DOHH2 (cell line): ENCODE measurements at regions not wholly inside any gene's neighbourhood (a gene's known extent, or its start where the extent isn't known, plus 50 kb on each side); places are given as distances from the start of the nearest gene placed in this dataset.

ENCODE experiments used
- H3F3A ChIP-seq: fragments of 200-600 bp; sonication (generic), shearing (Covaris generic); 2 replicates; pipeline ENCODE4 v1.6.0; 2016; ENCODE audit warnings: antibody characterized with exemption, mild to moderate bottlenecking; ENCODE audit not compliant: control insufficient read depth, insufficient read depth
- H3K27ac ChIP-seq: fragments of 200-600 bp; sonication (generic); 2 replicates; pipeline ENCODE4 v1.5.1; 2014; ENCODE audit warnings: low read depth, mild to moderate bottlenecking, low read length, moderate library complexity
- H3K27me3 ChIP-seq: fragments of 200-600 bp; sonication (generic); 2 replicates; pipeline ENCODE4 v1.6.1; 2014; ENCODE audit warnings: mild to moderate bottlenecking, low read length, mixed read lengths; ENCODE audit not compliant: control insufficient read depth
- H3K36me3 ChIP-seq: fragments of 200-600 bp; sonication (generic); 2 replicates; pipeline ENCODE4 v1.6.1; 2014; ENCODE audit warnings: mild to moderate bottlenecking, low read length, moderate library complexity, mixed read lengths; ENCODE audit not compliant: control insufficient read depth
- H3K4me1 ChIP-seq: fragments of 200-600 bp; sonication (generic); 2 replicates; pipeline ENCODE4 v1.6.1; 2014; ENCODE audit warnings: mild to moderate bottlenecking, low read length, mixed read lengths; ENCODE audit not compliant: control insufficient read depth
- H3K4me2 ChIP-seq: fragments of 200-600 bp; sonication (generic); 2 replicates; pipeline ENCODE4 v1.6.0; 2014; ENCODE audit warnings: mild to moderate bottlenecking, low read length, moderate library complexity
- H3K4me3 ChIP-seq: fragments of 200-600 bp; sonication (generic); 2 replicates; pipeline ENCODE4 v1.5.1; 2014; ENCODE audit warnings: mild to moderate bottlenecking, low read length, mixed read lengths
- H3K79me2 ChIP-seq: fragments of 200-600 bp; sonication (generic); 2 replicates; pipeline ENCODE4 v1.6.1; 2014; ENCODE audit warnings: mild to moderate bottlenecking, low read length, mixed read lengths; ENCODE audit not compliant: control insufficient read depth
- H3K9me2 ChIP-seq: fragments of 200-600 bp; sonication (generic); replicated peaks from 2 replicates; pipeline ENCODE4 v1.6.1; 2014; ENCODE audit warnings: mild to moderate bottlenecking, low read length, mixed read lengths; ENCODE audit not compliant: control insufficient read depth
- H3K9me3 ChIP-seq: fragments of 200-600 bp; sonication (generic); 2 replicates; pipeline ENCODE4 v1.6.1; 2014; ENCODE audit warnings: antibody characterized with exemption, low read length, mixed read lengths; ENCODE audit not compliant: control insufficient read depth, insufficient read depth
- H4K20me1 ChIP-seq: fragments of 200-600 bp; sonication (generic); 2 replicates; pipeline ENCODE4 v1.6.0; 2014; ENCODE audit warnings: low read depth, mild to moderate bottlenecking, antibody characterized with exemption, low read length, moderate library complexity; ENCODE audit not compliant: control insufficient read depth, insufficient read depth
- CTCF ChIP-seq: fragments of 200-600 bp; sonication (generic); IDR thresholded peaks from one replicate; pipeline ENCODE4 v1.5.1; 2014; ENCODE audit warnings: antibody characterized with exemption, mild to moderate bottlenecking, low read depth, low read length; ENCODE audit not compliant: poor library complexity, severe bottlenecking
- EZH2phosphoT487 ChIP-seq: fragments of 200-600 bp; sonication (generic); IDR thresholded peaks from 2 replicates; pipeline ENCODE4 v1.6.1; 2017; ENCODE audit warnings: borderline replicate concordance, mild to moderate bottlenecking, antibody characterized with exemption, low read length, moderate library complexity, mixed read lengths

GRCh38 chr5:164608507-164608906 is 1103.1 kb downstream of the MAT2B start:
- H3F3A ChIP-seq = no peaks in the 10 kb centered on the region
- H3K4me3 ChIP-seq = no peak overlapping the region
- no peaks in the 10 kb centered on the region for H3K4me1 ChIP-seq
- no peak overlapping the region for H3K4me2 ChIP-seq
- no peaks in the 10 kb centered on the region for H3K27me3 ChIP-seq
- no peak overlapping the region for H3K27ac ChIP-seq
- no peaks in the 10 kb centered on the region; the same call in 1 of the 2 replicates for H3K9me3 ChIP-seq
- H3K36me3 ChIP-seq = no peaks in the 10 kb centered on the region
- TF ChIP-seq EZH2phosphoT487 = no peak
- TF ChIP-seq CTCF = no peak
- H3K9me2 ChIP-seq = no peaks in the 10 kb centered on the region
- no peaks in the 10 kb centered on the region for H3K79me2 ChIP-seq
- no peaks in the 10 kb centered on the region for H4K20me1 ChIP-seq

- Histone ChIP-seq H3K4me2 (no peak overlapping the region), H3K36me3 (no peaks in the 10 kb centered on the region), H3K79me2 (no peaks in the 10 kb centered on the region), H3K27ac (no peak overlapping the region), H3K9me2 (no peaks in the 10 kb centered on the region), H3K4me3 (no peak overlapping the region), H3K4me1 (no peaks in the 10 kb centered on the region), H3K27me3 (no peaks in the 10 kb centered on the region), H4K20me1 (no peaks in the 10 kb centered on the region), H3F3A (no peaks in the 10 kb centered on the region), H3K9me3 (no peaks in the 10 kb centered on the region; the same call in 1 of the 2 replicates)
- TF ChIP-seq CTCF (no peak), EZH2phosphoT487 (no peak)
These were observed 1105.0 kb downstream of the MAT2B start for GRCh38 chr5:164610374-164610773.

- Histone ChIP-seq H3K4me3 (no peak overlapping the region), H3K79me2 (no peaks in the 10 kb centered on the region), H3F3A (no peaks in the 10 kb centered on the region), H3K9me3 (no peaks in the 10 kb centered on the region), H4K20me1 (no peaks in the 10 kb centered on the region), H3K4me1 (no peaks in the 10 kb centered on the region), H3K9me2 (no peaks in the 10 kb centered on the region), H3K27me3 (no peaks in the 10 kb centered on the region), H3K27ac (no peak overlapping the region), H3K4me2 (no peak overlapping the region), H3K36me3 (no peaks in the 10 kb centered on the region)
- no peak for TF ChIP-seq EZH2phosphoT487
- no peak for TF ChIP-seq CTCF
These were observed 1109.3 kb downstream of the MAT2B start for GRCh38 chr5:164614707-164615106.

- no peak for TF ChIP-seq EZH2phosphoT487
- no peak for TF ChIP-seq CTCF
- H3F3A ChIP-seq = no peaks in the 10 kb centered on the region
- H3K27ac ChIP-seq = no peak overlapping the region
- H3K79me2 ChIP-seq = no peaks in the 10 kb centered on the region
- no peaks in the 10 kb centered on the region for H3K9me3 ChIP-seq
- no peak overlapping the region for H3K4me2 ChIP-seq
- H3K4me3 ChIP-seq = no peak overlapping the region
- no peaks in the 10 kb centered on the region for H3K27me3 ChIP-seq
- no peaks in the 10 kb centered on the region for H3K9me2 ChIP-seq
- H3K4me1 ChIP-seq = no peaks in the 10 kb centered on the region
- no peaks in the 10 kb centered on the region for H3K36me3 ChIP-seq
- H4K20me1 ChIP-seq = no peaks in the 10 kb centered on the region
These were observed 1111.9 kb downstream of the MAT2B start for GRCh38 chr5:164617290-164617689.
